ENCODE measurements at regions not wholly inside any gene's neighbourhood (a gene's known extent, or its start where the extent isn't known, plus 50 kb on each side); places are given as distances from the start of the nearest gene placed in this dataset.

DNA sequence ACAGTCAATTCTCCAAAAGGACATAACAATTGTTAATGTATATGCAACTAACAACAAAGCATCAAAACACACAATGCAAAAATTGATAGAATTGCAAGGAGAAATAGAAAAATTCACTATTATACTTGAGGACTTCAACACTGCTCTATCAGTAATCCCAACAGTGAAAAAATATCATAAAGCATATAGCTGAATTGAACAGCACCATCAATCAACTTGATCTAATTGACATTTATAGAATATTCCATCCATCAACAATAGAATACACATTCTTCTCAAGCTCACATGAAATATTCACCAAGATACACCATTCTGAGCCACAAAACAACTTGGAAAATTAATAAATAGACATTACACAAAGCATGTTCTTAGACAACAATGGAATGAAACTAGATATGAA lies 60.1 kb upstream of the ASXL3 start:
- DNase-seq (ENCODE audit: low read depth, low spot score), result no peak

GRCh38 chr18:33513027-33513426 lies 65.0 kb upstream of the ASXL3 start:
- no peak for DNase-seq (ENCODE audit: low read depth, low spot score)

DNA sequence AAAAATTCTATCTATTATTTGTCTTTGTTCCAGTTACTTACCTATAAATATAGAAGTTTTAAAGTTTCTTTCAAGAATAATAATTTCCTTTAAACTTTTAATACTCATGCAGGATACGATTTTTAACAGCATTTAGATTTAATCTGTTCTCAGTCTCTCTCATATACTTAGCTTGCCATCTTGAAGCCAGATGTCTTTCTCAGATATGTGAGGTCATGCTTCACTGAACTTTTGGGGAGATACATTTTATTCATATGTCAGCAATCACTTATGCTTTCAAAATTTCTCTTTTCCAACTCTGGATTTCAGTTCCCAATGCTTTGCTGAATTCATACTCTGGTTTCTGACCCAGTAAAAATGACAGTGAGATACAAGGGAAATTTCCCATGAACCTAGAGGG lies 66.5 kb upstream of the CCDC178 start:
- DNase-seq (ENCODE audit: low read depth, low spot score), result no peak

- DNase-seq (ENCODE audit: low read depth, low spot score), result no peak
These were observed 65.3 kb upstream of the CCDC178 start for GRCh38 chr18:33505798-33506197.

DNA sequence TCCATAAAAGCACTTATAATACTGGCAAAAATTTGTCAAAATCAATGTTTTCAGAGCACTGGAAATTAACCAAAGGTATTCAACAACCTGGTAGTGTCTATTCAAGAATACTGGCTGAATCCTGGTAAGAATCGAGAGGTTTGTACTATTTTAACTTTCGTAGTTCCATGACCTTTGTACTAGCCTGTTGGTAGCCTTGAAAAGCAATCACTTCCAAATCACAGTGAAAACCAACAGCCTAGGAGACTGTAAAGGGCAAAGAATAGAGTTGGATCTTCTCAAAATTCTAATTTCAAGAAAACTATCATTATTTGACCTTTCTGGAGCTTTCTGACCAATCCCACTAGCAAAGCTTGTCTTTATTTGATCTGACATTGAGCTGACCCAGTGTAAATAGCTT lies 64.8 kb upstream of the CCDC178 start:
- no peak for DNase-seq (ENCODE audit: low read depth, low spot score)

- DNase-seq (ENCODE audit: low read depth, low spot score), result peak; percentile 43
These were observed 54.8 kb upstream of the CCDC178 start for GRCh38 chr18:33495278-33495677.

Measured in smooth muscle cell of the brain vasculature (primary cell).